DMS53 (cell line): ENCODE measurements at regions not wholly inside any gene's neighbourhood (a gene's known extent, or its start where the extent isn't known, plus 50 kb on each side); places are given as distances from the start of the nearest gene placed in this dataset.

ENCODE experiments used
- DNase-seq: peaks from one replicate; lab custom pipeline; 2025; lab: John Stamatoyannopoulos, UW

DNA sequence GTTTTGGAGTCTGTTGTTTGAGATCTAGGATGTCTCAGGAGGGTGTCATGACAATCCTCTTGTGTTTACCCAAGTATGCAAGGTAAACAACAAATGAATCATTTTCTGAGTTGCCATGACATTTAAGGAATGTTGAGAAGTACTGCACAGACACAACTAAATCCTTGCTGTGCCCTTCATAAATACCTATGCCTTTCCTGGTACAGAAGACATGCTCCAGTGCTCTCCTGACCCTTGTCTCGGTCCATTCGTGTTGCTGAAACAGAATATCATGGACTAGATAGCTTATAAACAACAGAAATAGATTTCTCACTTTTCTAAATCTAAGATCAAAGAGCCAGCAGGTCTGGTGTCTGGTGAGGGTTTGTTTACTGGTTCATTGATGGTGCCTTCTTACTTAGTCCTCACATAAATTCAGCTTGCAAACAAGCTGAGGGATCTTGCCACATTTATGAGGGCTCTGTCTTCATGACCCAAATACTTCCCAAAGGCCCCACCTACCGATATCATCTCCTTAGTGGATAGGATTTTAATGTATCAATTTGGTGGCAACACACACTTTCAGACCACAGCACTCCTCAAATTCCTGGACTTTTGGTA lies 341.8 kb upstream of the SEMA3A start:
- DNase-seq: peak; percentile 77

DNA sequence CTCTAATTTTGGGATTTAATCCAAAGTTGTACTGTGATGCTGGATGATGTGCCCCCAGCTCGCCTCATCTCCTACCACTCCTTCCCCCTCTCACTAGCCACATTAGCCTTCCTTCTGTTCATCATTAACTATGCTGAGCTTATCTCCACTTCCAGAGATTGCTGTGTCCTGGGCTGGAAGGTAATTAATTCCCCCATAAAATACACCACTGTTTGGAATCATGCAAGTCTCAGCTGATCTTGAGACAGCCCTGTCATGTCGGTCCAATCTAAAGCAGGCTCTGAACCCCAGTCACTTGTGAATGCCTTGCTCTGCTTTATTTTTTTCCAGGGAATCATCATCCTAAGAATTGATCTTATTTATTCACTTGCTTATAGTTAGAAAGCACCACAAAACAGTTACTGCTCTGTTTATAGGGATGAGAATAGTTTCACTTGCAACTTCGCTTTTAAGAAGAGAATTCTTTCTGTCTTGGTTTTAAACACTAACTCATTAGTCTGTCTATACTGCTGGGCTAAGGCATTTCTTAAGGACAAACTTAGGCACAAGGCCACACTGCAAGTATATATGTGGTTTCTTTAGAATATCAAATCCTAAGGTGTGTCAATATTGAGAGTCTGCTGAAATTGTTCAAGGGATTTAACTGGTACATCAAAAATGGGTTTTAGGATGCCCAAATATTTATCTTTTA lies 341.1 kb upstream of the SEMA3A start:
- no peak for DNase-seq

DNA sequence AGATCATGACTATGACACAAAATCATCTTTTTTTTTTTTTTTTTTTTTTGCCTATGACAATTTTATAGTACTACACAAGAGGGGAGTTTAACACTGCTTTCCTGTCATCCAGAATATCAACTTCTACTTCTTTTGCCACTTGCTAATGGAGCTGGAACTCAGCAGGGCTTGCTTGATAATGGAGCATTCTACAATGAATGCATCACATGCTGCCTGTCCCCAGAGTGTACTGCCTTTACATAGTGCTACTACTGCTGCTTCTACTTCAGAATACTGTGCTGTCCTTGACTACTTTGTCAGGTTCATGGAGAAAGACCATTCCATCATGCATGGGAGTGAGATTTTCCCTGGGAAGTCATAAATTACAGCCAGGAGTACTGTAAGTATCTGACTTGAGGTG lies 338.6 kb upstream of the SEMA3A start:
- no peak for DNase-seq

DNA sequence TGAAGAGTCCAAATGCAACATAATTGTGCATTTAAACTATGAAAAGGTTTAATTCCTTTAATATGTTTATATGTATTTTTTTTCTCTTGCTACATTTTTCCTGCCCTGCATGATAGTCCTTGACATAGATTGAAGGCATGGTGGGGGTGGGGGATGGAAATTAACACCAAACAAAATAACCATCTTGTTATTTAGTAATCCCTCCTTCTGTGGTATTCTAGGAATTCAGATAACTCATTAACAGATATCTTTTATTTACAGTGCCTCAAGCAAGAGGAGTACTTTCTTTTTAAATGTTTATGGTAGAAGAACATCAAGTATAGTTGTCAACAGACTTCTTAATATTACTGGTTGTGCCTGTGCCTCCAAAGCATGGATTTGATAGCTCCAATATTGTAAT lies 337.6 kb upstream of the SEMA3A start:
- no peak for DNase-seq

DNA sequence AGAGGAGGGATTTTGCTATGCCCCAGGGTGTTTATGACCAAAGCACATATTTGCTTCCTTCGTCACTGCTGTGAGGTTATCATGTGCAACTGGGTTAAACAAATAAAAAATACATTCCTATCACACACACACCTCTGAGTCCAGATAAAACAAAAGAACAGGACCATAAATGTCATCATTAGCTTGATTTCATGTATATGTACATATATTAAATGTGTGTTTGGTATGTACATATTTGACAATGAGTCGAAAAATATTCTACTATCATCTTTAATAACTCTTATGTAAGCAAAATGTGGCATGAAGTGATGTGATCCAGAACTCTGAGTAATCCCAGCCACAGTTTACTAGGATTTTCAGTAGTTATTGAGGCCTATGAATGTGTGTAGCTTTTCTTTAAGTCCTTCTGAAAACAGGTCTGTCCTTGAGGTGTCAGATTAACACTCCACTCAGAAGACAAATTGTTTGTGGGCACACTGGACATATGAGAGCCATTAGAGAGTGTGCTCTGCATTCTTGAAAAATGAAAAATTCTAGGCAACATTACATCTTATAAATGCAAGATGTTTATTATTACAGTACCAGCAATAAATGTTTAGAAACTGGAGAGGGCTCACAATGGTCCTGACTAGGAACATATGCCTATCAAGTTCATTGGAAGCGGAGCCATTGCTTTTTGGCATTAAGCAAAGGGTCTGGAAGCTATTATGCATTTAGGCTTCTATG lies 335.1 kb upstream of the SEMA3A start:
- DNase-seq: peak; percentile 67

DNA sequence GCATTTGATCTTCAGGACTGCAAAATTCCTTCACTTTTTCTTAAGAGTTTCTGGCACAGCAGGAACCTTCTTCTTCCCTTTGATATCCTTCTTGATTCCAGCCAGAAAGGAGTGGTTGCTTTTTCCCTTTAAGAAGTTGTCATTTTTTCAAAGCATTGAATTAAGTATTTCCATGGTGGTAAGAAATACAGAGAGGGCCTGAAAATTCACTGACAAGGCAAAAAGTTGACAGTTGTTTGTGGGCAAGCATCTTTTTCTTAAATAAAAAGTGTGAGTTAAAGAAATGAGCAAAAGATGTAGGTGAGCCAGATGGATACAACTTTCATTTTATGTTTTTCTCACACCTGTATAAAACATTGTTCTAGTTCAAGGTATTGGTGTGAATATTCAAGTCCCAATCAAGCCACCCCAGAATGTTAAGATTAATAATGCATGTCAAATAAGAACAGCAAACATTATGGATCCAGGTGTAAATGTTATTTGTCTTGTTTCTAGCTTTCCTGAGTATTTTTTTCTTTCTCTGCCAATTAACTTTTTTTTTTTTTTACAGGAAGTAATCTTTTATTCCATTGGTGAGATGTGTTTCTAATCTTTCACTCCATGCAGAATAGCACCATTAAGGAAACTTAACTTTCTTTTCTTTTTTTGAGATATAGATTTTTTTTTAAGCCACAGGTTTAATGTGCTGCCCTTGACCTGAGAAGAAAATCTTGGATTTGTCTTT lies 334.3 kb upstream of the SEMA3A start:
- no peak for DNase-seq

DNA sequence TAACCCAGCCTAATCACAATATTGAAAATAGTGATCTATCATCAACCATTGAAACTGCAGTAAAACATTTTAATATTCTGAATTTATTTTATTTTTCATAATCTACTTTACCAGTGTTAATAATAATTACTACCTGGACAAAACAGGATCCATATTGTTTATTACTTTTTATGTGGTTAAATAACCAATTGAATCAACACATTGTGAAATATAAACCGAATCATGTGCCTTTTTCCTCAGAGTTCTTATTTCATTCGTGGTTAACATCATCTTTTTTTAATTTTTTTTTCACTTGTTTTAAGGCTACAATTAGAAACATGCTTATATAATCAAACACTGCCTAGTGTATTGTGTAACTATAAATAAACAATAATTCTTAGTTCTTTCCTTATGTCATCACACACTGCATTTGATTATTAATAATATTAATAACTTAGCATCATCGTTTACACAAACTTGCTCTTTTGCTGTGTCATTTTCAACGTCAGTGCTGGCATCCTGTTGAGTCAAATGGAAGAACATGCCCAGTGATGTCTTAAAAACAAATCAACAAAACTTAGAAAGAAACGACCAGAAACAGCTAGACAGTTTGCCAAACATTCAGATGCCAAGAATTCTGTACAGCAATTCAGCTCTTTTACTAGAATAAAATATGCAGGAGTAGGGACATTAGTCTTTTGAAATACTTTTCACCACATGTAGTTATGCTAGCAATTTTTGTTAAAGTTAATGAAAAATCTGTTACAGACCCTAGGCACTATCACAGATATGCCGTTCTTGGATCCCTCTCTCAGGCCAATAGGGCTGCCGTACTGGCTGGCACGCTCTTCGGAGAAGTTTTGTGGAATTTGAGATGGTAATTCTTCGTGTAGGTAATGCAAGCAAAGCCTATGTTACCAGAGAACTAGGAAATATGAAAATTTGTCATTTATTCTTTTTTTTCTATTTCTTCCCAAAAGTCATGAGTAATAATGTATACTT lies 330.4 kb upstream of the SEMA3A start:
- no peak for DNase-seq

DNA sequence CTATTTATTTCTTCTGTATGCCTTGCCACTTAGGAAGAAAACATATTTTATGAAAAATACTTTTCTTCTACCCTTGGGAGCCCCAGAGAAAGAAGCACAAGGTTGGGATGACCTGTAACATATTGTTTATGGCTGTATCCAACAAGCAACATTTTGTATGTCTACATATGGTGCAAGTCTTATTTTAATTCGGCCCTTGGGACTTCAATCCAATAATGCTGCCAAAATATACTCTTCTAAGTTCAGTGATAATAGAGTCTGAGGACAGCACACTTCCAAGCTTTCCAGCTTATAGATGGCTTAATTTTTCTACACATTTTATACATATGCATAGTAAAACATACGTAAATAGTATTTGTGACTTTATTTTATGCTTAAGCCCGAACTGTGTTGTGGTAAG lies 318.5 kb upstream of the SEMA3A start:
- DNase-seq: no peak

DNA sequence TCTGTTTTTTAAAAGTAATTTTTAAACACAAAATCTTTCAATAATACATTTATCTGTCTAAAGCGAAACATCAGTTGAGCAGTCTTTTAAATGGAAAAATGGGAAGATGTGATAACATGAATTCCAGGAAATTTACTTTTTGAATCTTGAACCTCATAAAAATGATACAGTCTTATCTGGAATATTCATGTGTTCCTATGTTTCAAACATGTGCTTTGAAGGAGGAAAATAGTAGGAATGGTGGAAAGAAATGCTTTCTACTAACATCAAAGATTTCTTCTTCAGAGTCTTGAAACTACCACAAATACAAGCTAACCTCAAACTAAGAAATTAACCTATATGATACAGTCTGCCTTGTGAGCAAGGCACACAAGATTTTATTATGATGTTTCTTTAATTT lies 317.5 kb upstream of the SEMA3A start:
- no peak for DNase-seq

DNA sequence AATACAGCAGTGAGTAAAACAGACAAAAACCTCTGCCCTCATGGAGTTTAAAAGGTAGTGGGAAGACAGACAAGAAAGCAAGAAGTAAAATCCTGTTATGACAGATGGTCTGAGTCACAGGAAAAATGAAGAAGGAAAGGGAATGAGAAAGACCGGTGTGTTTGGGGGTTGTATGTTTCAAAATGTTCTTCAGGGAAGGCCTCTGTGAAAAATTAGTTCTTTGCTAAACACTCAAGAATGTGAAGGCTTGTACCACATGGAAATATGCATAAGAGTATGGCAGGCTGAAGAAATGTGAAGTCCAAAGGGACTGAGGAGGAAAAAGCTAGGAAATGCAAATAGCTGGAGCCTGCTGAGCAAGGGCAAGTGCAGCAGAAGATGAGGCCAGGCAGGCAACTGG lies 315.9 kb upstream of the SEMA3A start:
- no peak for DNase-seq

DNA sequence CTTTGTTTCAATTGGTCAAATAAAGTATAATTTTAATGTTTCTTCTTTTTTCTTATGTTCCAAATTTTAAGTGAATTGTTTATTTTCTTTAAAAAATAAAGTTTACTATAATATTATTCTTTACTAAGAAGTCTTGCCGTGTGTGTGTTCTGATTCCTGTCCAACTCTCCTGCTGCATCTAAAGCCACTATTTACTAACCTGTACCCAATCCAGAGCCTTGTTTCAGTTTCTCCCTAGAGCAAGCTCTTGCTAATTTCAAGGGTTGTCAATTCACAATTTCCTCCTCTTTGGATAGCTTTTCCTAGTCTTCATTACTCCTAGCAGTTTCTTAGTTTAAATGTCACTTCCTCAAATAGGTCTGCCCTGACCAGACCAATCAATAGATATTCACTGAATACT lies 314.9 kb upstream of the SEMA3A start:
- no peak for DNase-seq

DNA sequence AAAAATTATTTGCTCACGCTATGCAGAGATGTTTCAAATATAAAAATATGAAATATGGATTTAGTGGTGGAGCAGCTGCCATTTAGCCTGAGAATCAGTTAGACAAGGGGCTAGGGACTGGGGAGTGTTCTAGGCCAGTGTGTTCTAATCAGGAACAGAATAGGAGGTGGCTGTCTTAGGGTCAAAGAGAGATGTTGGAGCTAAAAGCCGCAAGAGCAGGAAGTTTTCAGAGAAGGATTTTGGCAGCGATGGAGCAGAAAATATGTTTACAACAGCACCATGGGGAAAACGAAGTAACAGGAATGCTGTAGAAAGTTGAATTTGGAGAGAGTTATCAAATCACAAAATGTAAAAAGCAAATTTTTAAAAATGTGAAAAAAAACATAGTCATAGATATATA lies 314.0 kb upstream of the SEMA3A start:
- no peak for DNase-seq

DNA sequence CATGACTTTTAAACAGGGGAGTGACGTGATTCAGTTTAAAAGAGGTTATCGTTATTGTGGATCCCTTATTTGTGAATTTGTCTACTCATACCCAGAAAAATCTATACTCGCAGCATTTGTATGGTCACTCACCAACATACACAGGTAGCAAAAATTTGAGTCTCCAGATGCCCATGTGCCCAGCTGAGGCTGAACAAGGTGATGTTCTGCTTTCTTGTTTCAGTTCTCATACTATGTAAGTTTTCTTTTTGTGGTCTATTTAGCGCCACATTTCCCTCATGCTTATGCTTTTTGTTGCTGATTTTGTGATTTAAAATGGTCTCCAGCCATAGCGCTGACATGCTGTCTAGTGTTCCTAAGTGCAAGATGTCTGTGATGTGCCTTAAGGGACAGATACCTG lies 312.9 kb upstream of the SEMA3A start:
- no peak for DNase-seq

DNA sequence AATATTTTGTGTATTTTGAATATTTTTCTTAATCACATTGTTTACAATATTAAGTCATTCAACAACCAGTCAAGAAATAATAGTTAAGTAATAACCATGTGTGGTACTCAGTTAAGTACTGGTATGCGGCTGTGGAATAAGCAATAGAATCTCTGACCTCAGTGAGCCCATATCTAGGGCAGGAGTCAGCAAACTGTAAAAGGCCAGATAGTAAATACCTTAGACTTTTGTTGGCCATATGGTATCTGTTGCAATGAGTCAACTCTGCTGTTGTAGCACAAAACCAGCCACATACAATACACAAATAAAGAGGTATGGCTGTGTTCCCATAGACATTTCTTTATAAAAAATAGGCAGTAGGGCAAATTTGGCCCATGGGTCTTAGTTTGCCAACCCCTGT lies 311.6 kb upstream of the SEMA3A start:
- DNase-seq: no peak

DNA sequence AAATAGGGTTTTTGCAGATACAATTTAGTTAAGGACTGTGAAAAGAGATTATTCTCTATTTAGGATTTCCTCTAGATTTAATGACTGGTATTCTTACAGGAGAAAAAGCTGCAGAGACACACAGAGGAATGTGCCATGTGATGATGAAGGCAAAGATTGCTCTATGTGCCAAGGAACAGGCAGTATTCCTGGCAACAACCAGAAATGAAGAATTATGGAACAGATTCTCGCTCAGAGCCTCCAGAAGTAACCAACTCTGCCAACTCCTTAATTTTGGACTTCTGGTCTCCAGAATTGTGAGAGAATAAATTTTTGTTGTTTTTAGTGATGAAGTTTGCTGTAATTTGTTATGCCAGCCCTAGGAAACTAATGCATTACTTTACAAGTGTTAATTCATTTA lies 307.6 kb upstream of the SEMA3A start:
- DNase-seq: no peak

DNA sequence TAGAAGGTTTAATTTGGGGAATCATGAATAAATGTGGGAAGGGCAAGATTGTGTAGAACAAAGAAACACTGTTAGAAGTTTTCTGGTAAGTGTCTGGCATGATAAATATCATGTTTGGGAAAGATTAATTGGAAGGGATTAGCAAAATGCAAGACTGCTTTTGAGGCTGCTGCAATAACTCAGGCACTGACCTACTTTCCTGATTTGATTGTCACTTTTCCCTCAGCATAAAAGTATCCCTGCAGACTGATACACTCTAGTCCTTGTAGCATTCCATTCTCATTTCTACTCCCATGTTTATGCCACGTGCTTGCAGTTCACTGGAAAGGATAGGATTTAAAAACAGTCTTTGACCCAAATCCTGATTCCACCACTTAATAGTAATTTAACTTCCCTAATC lies 303.3 kb upstream of the SEMA3A start:
- no peak for DNase-seq

DNA sequence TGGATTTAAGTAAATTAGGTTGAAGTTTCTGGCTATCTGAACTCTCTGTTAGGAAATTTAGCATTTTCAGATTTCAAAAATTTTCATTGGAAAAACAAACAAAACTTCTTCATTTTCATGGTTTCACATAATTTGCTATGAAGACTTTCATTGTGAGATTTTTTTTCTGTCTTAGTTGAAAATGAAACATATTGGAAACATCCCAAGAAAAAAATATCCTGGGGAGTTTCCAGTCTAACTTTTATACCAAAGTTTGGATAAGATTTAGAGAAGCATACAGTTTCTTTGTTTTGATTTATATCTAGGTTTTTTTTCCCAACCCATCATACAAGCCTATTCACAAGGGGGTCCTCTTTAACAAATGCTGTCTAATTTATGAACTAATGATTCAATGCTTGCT lies 300.5 kb upstream of the SEMA3A start:
- no peak for DNase-seq

DNA sequence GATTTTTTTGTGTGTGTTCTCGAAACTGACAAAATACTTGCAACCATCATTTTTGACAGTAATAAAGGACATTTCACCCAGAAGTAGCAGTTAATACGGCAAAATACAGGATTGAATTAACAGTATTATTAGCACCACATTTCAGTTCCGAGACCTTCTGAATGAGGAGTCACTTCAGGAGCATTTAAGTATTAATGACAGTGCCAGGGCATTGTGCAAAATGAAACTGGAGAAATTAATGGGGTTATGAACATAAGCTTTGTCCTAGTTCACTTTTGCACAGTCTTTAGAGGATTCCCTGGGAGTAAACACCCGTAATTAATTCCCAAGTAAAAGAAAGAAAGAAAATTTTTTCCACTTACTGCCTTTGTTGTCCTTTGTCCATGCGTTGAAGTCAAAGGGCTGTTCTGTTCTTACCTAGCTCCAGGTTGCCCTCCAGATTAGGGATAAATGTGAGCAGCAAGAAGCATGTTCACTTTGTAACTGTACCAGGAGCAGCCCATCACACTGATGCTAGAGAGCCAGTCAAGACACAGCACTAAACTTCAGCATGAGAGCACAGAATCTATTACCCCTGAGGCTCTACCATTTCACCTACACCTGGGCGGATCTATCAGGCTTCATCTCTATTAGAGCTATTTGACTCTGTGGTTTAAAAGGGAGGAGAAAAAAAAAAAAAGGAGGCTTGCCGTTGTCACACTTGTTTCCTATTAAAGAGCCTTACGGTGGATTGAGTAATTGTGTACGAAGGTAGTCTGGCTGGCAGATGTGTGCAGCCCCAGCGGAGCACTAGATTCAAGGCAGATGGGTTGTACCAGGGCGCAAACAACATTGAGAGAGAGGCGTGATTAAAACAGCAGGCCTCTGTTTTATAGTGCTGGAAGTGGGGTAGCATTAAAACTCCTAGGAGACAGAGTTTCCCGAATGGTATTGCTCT lies 297.8 kb upstream of the SEMA3A start:
- no peak for DNase-seq

DNA sequence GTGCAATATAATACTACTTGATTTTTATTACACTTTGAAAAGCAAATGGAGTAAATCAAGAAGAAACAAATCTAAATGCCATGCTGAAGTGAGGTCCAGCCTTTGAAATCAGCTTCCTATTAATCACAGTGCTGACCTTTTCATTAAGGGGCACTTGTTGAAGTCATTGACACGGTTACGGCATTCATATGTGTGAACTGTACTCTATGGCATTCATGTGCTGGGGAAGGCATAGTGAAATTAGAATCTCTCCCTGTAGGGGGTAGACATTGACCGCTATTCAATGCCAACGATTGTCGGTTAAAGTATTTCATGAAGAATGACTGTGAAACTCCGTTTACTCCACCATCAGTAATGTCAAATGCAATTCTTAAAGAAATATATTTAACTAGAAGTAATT lies 296.1 kb upstream of the SEMA3A start:
- DNase-seq: peak; percentile 20

DNA sequence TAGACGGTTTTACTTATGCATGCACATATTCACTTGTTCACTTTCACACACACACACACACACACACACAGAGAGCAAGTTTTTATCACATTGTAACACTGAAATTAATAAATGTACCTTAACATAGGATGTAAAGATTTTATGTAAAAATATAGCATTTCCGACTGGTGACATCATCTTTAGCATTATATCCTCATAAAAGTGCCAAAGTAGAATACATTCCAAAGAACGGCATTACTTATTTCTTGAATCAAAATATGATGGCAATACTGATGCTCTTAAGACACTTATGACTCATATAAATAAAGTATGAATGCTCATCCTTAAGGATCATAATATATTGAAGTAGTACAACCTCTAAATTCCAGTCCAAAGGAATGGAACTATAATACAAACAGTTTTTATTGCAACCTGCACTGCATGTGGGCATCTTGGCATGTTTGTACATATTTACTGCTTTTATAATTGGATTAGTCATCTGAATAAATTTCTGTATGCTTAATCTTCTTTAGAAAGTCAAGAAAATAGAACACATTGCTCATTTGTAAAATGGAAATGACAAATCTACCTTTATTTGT lies 290.0 kb upstream of the SEMA3A start:
- DNase-seq: no peak
